ENCODE measurements at regions not wholly inside any gene's neighbourhood (a gene's known extent, or its start where the extent isn't known, plus 50 kb on each side); places are given as distances from the start of the nearest gene placed in this dataset.
"Not testable (repeated sequence)": the region's sequence is repeated elsewhere in the genome, so short reads cannot be mapped to it uniquely, and the experiment has no call there.

DNA sequence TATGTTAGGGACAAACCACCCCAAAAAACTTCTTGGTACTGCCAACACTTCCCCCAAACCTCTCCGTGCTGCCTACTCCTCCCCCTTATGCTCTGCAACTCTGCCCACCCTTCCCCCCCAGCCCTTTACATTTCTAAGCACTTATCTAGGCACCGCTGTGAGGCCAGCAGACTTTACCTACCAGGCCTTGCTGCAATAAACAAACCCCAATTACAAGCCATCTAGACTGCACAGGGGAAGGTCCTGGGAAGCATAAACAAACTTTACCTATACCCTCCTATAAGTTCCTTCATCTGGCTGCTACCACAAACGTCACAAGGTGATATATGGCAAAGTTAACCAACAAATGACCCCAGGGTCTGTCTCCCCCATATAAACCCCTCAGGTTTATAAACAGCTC is 259.4 kb upstream of the GULP1 start:
- no peaks in the 10 kb centered on the region for H3K9me3 Mint-ChIP-seq (ENCODE audit: unreplicated experiment)
- H3K4me3 ChIP-seq (ENCODE audit: low read depth, low read length) = no peak overlapping the region
- CTCF ChIA-PET = no interaction called here
- no peak overlapping the region for H3K27ac Mint-ChIP-seq (ENCODE audit: unreplicated experiment)
- no peaks in the 10 kb centered on the region for H3K27me3 ChIP-seq (replicated peaks; ENCODE audit: control insufficient read depth, insufficient read depth, low read length)
- TF ChIP-seq, protein P1, sequence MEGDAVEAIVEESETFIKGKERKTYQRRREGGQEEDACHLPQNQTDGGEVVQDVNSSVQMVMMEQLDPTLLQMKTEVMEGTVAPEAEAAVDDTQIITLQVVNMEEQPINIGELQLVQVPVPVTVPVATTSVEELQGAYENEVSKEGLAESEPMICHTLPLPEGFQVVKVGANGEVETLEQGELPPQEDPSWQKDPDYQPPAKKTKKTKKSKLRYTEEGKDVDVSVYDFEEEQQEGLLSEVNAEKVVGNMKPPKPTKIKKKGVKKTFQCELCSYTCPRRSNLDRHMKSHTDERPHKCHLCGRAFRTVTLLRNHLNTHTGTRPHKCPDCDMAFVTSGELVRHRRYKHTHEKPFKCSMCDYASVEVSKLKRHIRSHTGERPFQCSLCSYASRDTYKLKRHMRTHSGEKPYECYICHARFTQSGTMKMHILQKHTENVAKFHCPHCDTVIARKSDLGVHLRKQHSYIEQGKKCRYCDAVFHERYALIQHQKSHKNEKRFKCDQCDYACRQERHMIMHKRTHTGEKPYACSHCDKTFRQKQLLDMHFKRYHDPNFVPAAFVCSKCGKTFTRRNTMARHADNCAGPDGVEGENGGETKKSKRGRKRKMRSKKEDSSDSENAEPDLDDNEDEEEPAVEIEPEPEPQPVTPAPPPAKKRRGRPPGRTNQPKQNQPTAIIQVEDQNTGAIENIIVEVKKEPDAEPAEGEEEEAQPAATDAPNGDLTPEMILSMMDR (IDR thresholded peaks at IDR 0.05; ENCODE audit: insufficient read depth in 1 of 2, low read depth in 1 of 2, low read length in 1 of 2, severe bottlenecking in 1 of 2, unreplicated experiment in 1 of 2) = no peak
- no peaks in the 10 kb centered on the region for H3K36me3 ChIP-seq (ENCODE audit: control insufficient read depth, insufficient read depth, low read length)
- no peaks in the 10 kb centered on the region for H3K9me3 ChIP-seq
- intact Hi-C loops (cut with micrococcal nuclease; ENCODE audit: unreplicated experiment) = no loop called here
- no peaks in the 10 kb centered on the region for H3K36me3 Mint-ChIP-seq (ENCODE audit: insufficient read depth, unreplicated experiment)
- POLR2A ChIA-PET = no interaction called here
- DNase-seq = no peak
- no peak overlapping the region for H3K4me3 Mint-ChIP-seq (ENCODE audit: unreplicated experiment)
- no TSS peak for BruUV-seq (replicated peaks)
- H3K27me3 Mint-ChIP-seq (ENCODE audit: insufficient read depth, unreplicated experiment) = peaks cover 5% of the 10 kb centered on the region
- H3K4me1 ChIP-seq = no peaks in the 10 kb centered on the region
- no peaks in the 10 kb centered on the region for H3K4me1 Mint-ChIP-seq (ENCODE audit: low read depth, unreplicated experiment)

DNA sequence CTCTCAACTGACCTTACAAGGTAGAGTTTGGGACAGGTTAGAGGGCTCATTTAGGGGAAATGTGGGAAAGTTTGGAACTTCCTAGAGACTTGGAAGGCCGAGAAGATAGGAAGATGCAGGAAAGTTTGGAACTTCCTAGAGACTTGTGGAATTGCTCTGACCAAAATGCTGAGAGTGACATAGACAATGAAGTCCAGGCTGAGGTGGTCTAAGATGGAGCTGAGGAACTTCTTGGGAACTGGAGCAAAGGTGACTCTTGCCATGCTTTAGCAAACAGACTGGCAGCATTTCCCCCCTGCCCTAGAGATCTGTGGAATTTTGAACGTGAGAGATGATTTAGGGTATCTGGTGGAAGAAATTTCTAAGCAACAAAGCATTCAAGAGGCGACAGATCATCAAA is 258.9 kb upstream of the GULP1 start:
- Mint-ChIP-seq H3K27me3 (ENCODE audit: insufficient read depth, unreplicated experiment) (peaks cover 5% of the 10 kb centered on the region), H3K36me3 (ENCODE audit: insufficient read depth, unreplicated experiment) (no peaks in the 10 kb centered on the region), H3K4me3 (ENCODE audit: unreplicated experiment) (no peak overlapping the region), H3K4me1 (ENCODE audit: low read depth, unreplicated experiment) (no peaks in the 10 kb centered on the region), H3K27ac (ENCODE audit: unreplicated experiment) (no peak overlapping the region), H3K9me3 (ENCODE audit: unreplicated experiment) (no peaks in the 10 kb centered on the region)
- no peaks in the 10 kb centered on the region for H3K4me1 ChIP-seq
- H3K36me3 ChIP-seq (ENCODE audit: control insufficient read depth, insufficient read depth, low read length) = no peaks in the 10 kb centered on the region
- intact Hi-C loops (cut with micrococcal nuclease; ENCODE audit: unreplicated experiment) = no loop called here
- BruUV-seq (replicated peaks) = no TSS peak
- H3K27me3 ChIP-seq (replicated peaks; ENCODE audit: control insufficient read depth, insufficient read depth, low read length) = no peaks in the 10 kb centered on the region
- TF ChIP-seq, protein P1 (IDR thresholded peaks at IDR 0.05; ENCODE audit: insufficient read depth in 1 of 2, low read depth in 1 of 2, low read length in 1 of 2, severe bottlenecking in 1 of 2, unreplicated experiment in 1 of 2) = no peak
- no peaks in the 10 kb centered on the region for H3K9me3 ChIP-seq
- H3K4me3 ChIP-seq (ENCODE audit: low read depth, low read length) = no peak overlapping the region
- no peak for DNase-seq
- ChIA-PET POLR2A (no interaction called here), CTCF (no interaction called here)

DNA sequence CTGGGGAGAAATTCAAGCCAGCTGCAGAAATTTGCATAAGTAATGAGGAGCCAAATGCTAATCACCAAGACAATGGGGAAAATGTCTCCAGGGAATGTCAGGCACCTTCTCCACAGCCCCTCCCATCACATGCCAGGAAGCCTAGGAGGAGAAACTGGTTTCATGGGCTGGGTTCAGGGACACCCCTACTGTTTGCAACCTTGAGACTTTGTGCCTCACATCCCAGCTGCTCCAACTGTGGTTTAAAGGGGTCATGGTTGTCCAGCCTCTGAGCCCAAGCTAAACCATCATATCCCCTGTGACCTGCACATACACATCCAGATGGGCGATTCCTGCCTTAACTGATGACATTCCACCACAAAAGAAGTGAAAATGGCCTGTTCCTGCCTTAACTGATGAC is 258.4 kb upstream of the GULP1 start:
- H3K9me3 Mint-ChIP-seq (ENCODE audit: unreplicated experiment); H3K4me1 Mint-ChIP-seq (ENCODE audit: low read depth, unreplicated experiment); POLR2A ChIA-PET; H3K27me3 Mint-ChIP-seq (ENCODE audit: insufficient read depth, unreplicated experiment); H3K4me3 ChIP-seq (ENCODE audit: low read depth, low read length); H3K27me3 ChIP-seq (replicated peaks; ENCODE audit: control insufficient read depth, insufficient read depth, low read length); intact Hi-C loops (cut with micrococcal nuclease; ENCODE audit: unreplicated experiment); CTCF ChIA-PET; H3K9me3 ChIP-seq; H3K36me3 ChIP-seq (ENCODE audit: control insufficient read depth, insufficient read depth, low read length); DNase-seq; H3K36me3 Mint-ChIP-seq (ENCODE audit: insufficient read depth, unreplicated experiment); H3K4me1 ChIP-seq; H3K4me3 Mint-ChIP-seq (ENCODE audit: unreplicated experiment); H3K27ac Mint-ChIP-seq (ENCODE audit: unreplicated experiment); BruUV-seq (replicated peaks): not testable (repeated sequence)

DNA sequence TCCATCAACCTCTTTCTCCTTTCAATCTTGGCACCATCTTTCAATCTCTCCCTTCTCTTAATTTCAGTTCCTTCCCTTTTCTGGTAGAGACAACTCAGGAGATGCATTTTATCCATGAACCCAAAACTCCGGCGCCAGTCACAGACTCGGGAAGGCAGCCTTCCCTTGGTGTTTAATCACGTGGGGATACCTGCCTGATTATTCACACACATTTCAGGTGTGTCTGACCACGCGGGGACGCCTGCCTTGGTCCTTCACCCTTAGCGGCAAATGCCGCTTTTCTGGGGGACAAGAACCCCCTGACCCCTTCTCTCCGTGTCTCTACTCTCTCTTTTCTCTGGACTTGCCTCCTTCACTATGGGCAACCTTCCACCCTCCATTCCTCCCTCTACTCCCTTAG is 257.6 kb upstream of the GULP1 start:
- intact Hi-C loops (cut with micrococcal nuclease; ENCODE audit: unreplicated experiment); H3K27ac Mint-ChIP-seq (ENCODE audit: unreplicated experiment); H3K36me3 ChIP-seq (ENCODE audit: control insufficient read depth, insufficient read depth, low read length); POLR2A ChIA-PET; H3K27me3 Mint-ChIP-seq (ENCODE audit: insufficient read depth, unreplicated experiment); BruUV-seq (replicated peaks); H3K4me3 ChIP-seq (ENCODE audit: low read depth, low read length); H3K36me3 Mint-ChIP-seq (ENCODE audit: insufficient read depth, unreplicated experiment); H3K27me3 ChIP-seq (replicated peaks; ENCODE audit: control insufficient read depth, insufficient read depth, low read length); DNase-seq; CTCF ChIA-PET; H3K9me3 ChIP-seq; H3K9me3 Mint-ChIP-seq (ENCODE audit: unreplicated experiment); H3K4me1 Mint-ChIP-seq (ENCODE audit: low read depth, unreplicated experiment); H3K4me1 ChIP-seq; H3K4me3 Mint-ChIP-seq (ENCODE audit: unreplicated experiment): not testable (repeated sequence)

DNA sequence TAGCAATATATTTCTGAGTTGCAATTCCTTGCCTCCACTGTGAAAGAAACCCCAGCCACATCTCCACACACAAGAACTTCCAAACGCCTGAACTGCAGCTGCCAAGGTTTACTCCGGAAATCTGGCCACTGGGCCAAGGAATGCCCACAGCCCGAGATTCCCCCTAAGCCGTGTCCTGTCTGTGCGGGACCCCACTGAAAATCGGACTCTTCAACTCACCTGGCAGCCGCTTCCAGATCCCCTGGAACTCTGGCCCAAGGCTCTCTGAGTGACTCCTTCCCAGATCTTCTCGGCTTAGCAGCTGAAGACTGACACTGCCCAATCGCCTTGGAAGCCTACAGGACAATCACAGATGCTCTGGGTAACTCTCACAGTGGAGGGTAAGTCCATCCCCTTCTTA is 256.3 kb upstream of the GULP1 start:
- H3K9me3 ChIP-seq; H3K27me3 Mint-ChIP-seq (ENCODE audit: insufficient read depth, unreplicated experiment); H3K4me3 Mint-ChIP-seq (ENCODE audit: unreplicated experiment); H3K27ac Mint-ChIP-seq (ENCODE audit: unreplicated experiment); H3K4me3 ChIP-seq (ENCODE audit: low read depth, low read length); H3K9me3 Mint-ChIP-seq (ENCODE audit: unreplicated experiment); H3K4me1 ChIP-seq; intact Hi-C loops (cut with micrococcal nuclease; ENCODE audit: unreplicated experiment); H3K36me3 ChIP-seq (ENCODE audit: control insufficient read depth, insufficient read depth, low read length); H3K4me1 Mint-ChIP-seq (ENCODE audit: low read depth, unreplicated experiment); H3K27me3 ChIP-seq (replicated peaks; ENCODE audit: control insufficient read depth, insufficient read depth, low read length); DNase-seq; POLR2A ChIA-PET; CTCF ChIA-PET; H3K36me3 Mint-ChIP-seq (ENCODE audit: insufficient read depth, unreplicated experiment); BruUV-seq (replicated peaks): not testable (repeated sequence)

DNA sequence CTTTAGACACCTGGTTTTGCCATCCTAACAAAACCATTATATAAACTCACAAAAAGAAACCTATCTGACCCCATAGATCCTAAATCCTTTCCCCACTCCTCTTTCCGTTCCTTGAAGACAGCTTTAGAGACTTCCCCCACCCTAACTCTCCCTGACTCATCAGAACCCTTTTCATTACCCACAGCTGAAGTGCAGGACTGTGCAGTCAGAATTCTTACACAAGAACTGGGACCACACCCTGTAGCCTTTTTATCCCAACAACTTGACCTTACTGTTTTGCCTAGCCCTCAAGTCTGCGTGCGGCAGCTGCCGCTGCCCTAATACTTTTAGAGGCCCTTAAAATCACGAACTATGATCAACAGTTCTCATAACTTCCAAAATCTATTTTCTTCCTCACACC is 254.9 kb upstream of the GULP1 start:
- H3K36me3 Mint-ChIP-seq (ENCODE audit: insufficient read depth, unreplicated experiment); CTCF ChIA-PET; H3K4me1 ChIP-seq; H3K27ac Mint-ChIP-seq (ENCODE audit: unreplicated experiment); POLR2A ChIA-PET; H3K36me3 ChIP-seq (ENCODE audit: control insufficient read depth, insufficient read depth, low read length); H3K9me3 ChIP-seq; H3K9me3 Mint-ChIP-seq (ENCODE audit: unreplicated experiment); intact Hi-C loops (cut with micrococcal nuclease; ENCODE audit: unreplicated experiment); BruUV-seq (replicated peaks); H3K4me3 ChIP-seq (ENCODE audit: low read depth, low read length); DNase-seq; H3K4me1 Mint-ChIP-seq (ENCODE audit: low read depth, unreplicated experiment); H3K4me3 Mint-ChIP-seq (ENCODE audit: unreplicated experiment); H3K27me3 ChIP-seq (replicated peaks; ENCODE audit: control insufficient read depth, insufficient read depth, low read length); H3K27me3 Mint-ChIP-seq (ENCODE audit: insufficient read depth, unreplicated experiment): not testable (repeated sequence)
